GM18951 (cell line): ENCODE measurements at regions not wholly inside any gene's neighbourhood (a gene's known extent, or its start where the extent isn't known, plus 50 kb on each side); places are given as distances from the start of the nearest gene placed in this dataset.
A peak's percentile ranks its signal among the peaks of the same experiment; 100 is the strongest.
"Not testable (repeated sequence)": the region's sequence is repeated elsewhere in the genome, so short reads cannot be mapped to it uniquely, and the experiment has no call there.

Experiments
- POLR2A ChIP-seq: IDR thresholded peaks from 4 replicates; pipeline ENCODE4 v1.6.1; 2011; ENCODE audit warnings: mild to moderate bottlenecking; ENCODE audit not compliant: insufficient read length, insufficient read depth; ENCODE audit errors: extremely low read depth
- in situ Hi-C: fragments of 300-500 bp; cut with MboI; formaldehyde crosslinking; loops from one replicate; pipeline ENCODE4 v1.12.0; 2022; ENCODE audit warnings: low sequenced_read_pairs, mixed read lengths, inconsistent platforms; ENCODE audit not compliant: unreplicated experiment

DNA sequence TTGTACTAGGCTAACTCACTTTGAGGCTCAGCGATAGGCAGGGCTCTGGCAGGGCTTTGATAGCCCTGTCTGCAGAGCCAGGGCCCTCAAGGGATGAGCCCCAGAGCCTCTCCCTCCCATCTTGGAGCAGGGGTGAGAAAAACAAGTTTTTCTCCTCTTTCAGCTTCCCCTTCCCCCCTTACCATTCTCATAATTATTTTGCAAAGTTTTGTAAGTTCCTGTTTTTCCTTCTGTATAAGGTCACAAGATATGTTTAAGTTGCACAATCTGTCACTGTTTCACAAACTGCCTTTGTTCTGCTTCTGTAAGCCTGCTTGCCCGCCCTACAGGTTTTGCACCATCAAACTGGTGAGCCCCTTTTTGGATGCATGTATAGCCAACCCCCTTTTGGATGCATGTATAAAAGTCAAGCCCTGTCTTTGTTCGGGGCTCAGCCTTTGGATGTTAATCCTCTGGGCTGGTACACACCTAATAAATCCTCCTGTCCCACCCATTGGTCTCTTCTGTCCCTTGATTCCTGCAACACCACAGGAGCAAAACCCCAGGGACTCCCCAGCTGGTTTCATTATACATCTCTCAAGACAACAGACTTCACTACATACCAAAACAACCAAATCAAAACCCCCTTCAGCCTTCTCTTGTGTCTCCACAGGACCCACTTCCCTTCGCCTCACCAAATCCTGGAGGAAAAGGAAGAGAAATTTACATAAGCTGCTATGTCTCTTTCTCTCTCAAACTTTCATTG, 52.5 kb upstream of the RESF1 start:
- no peak for TF ChIP-seq POLR2A

DNA sequence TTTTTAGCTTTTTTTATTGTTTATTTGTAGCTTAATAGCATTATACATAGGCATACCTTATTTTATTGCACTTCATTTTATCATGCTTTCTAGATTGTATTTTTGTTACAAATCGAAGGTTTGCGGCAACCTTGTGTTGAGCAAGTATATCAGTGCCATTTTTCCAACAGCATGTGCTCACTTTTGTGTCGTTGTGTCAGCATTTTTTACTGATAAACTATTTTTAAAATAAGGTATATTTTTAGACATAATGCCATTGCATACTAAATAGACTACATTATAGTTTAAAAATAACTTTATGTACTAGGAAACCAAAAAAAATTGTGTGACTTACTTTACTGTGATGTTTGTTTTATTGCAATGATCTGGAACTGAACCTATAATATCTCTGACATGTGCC, 56.2 kb upstream of the RESF1 start:
- in situ Hi-C loops: loop anchor here (25.0 kb wide), 1 partner anchor 784 kb away; the partner anchor contains the start of gene DNM1L
- TF ChIP-seq POLR2A: no peak

More for the DNA sequence above, 52.5 kb upstream of the RESF1 start:
- in situ Hi-C loops: loop anchor here (25.0 kb wide), 1 partner anchor 781 kb away; the partner anchor contains the start of gene DNM1L

DNA sequence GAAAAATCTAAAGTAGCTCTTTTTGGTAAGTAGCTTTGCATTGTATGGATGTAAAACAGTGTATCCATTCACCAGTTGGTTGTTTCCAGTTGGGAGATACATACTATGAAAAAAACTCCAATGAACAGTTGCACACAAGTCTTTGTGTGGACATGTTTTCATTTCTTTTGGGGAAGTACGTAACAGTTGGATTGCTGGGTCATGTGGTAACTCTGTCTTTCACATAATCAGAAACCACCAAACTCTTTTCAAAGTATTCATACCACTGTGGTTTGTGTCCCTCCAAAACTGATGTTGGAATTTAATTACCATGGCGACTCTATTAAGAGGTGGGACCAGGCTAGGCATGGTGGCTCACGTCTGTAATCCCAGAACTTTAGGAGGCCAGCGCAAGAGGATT, 58.9 kb upstream of the RESF1 start:
- TF ChIP-seq POLR2A: no peak

GRCh38 chr12:31899109-31899508, 60.1 kb upstream of the RESF1 start:
- in situ Hi-C loops: no loop called here
- TF ChIP-seq POLR2A: no peak

More for the DNA sequence above, 58.9 kb upstream of the RESF1 start:
- in situ Hi-C loops: loop anchor here (25.0 kb wide), 1 partner anchor 787 kb away; the partner anchor contains the start of gene DNM1L

GRCh38 chr12:31897781-31898503, 61.3 kb upstream of the RESF1 start:
- TF ChIP-seq POLR2A: no peak
- in situ Hi-C loops: no loop called here

GRCh38 chr12:31897092-31897491, 62.1 kb upstream of the RESF1 start:
- in situ Hi-C loops: not testable (repeated sequence)

DNA sequence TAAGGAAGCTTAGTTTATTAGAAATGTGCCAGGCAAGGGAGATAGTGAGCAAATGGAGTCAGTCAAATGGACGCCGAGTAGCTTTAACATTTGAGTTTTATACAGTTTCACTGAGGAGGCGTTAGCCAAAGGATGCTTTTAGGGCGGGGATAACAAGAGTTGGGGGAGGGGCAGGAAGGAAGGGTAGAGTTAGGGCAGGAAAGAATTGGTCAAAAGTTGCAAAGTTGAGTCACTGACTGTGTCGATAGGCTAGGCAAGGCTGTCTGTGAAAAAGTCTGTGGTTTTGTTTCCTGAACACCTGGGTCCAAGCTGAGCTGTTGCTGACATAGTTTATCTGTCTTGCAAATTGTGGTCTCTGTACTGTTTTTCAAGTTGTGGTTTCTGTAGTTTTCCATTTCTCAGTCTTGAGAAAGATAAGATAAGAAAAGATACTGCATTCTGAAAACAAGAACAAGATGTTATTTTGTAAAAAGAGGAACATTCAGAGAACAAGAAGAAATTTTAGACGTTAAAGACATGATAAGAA, 62.6 kb upstream of the RESF1 start:
- peak; percentile 24 for TF ChIP-seq POLR2A
- in situ Hi-C loops: no loop called here

- in situ Hi-C loops: no loop called here
- no peak for TF ChIP-seq POLR2A
Measured at GRCh38 chr12:31895449-31896150, 63.6 kb upstream of the RESF1 start.

DNA sequence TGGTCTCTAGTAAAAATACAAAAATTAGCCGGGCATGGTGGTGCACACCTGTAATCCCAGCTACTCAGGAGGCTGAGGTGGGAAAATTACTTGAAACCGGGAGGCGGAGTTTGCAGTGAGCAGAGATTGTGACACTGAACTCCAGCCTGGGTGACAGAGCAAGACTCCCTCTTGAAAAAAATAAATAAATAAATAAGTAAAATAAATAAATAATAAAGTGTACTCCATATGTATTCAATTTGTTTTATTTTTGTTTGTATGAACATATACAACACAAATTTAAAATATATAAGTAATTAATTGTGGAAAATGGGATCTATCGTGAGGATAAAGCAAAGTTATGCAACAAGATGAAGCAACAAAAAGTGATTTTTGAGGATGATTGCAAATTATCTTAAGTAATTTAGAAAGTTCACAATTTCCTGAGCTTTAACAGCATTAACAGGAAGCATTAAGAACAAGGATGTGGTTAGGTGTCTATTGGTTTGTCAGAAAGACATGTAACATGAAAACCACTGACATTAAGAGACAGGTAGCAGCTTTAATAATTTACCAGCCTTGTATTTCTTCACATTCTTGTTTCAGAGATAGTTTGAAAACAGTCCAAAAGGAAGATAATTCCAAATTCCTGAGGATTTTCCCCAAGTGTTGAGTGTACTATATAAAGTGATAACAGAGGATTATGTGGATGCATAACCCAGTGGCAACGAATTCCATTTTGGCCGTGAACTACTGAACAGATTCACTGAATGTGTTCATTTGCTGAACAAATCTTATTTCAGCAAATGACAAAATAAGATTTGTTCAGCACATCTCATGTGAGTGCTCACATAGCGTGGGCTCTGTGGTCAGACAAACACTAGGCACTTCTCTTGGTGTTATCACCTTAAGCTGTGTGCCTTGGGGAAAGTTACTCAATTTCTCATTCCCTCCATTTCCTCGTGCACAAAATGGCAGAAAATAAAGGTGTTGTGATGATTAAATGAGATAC, 68.6 kb upstream of the RESF1 start:
- in situ Hi-C loops: no loop called here
- no peak for TF ChIP-seq POLR2A

DNA sequence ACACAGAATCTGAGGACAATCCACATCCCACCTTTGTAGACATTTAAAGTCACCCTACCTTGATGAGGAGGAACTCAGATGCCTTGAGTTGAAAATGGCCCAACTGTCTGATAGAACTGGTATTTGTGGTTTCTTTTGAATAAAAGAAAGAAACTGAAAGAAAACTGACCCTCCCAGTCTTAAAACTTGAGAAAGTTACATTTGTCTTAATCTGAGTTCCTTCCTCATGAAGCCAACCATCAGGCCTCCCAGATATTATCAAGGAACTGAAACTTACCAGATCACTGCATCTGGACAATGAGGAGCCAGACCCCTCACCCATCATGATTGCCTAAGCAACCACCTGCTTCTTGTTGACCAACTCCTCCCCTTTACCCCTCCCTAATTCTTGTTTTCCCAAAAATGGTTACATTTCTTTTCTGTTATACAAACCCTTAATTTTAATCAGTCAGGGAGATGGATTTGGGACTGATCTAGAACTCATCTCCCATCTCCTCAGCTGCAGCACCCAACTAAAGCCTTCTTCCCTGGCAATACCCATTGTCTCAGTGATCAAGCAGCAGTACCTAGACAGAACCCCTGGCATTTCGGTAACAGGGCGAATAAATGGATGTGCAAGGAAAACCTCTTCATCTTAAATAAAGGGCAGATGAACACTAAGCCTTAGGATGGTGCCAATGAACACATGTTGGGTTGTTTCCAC, 72.0 kb upstream of the RESF1 start:
- in situ Hi-C loops: no loop called here
- TF ChIP-seq POLR2A: no peak

DNA sequence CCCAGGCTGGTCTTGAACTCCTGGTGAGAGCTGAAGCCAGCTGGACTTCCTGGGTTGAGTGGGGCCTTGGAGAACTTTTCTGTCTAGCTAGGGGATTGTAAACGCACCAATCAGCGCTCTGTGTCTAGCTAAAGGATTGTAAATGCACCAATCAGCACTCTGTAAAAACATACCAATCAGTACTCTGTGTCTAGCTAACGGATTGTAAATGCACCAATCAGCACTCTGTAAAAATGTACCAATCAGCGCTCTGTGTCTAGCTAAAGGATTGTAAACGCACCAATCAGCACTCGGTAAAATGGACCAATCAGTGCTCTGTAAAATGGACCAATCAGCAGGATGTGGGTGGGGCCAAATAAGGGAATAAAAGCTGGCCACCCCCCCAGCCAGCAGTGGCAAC, 76.5 kb upstream of the RESF1 start:
- in situ Hi-C loops: not testable (repeated sequence)

DNA sequence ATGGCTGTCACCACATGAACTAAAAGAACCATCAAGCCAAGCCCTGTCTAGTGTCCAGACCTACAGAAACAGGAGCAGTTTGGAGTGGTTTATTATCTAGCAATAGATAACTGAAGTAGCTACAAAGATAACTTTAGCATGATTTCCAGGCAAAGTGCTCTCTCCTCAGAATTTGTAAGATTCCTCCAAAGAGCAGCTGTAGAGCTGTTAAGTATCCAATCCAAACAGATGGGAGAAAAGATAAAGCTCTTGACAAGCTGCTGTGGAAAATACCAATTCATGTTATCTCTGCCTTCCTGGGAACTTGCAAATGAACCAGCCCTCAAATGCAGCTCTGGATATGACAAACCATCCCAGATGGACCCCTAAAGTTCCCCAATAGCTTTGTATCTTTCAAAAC, 78.9 kb upstream of the RESF1 start:
- TF ChIP-seq POLR2A: no peak
- in situ Hi-C loops: no loop called here
